ENCODE measurements at regions not wholly inside any gene's neighbourhood (a gene's known extent, or its start where the extent isn't known, plus 50 kb on each side); places are given as distances from the start of the nearest gene placed in this dataset.

- TF ChIP-seq CTCF (IDR thresholded peaks at IDR 0.05; ENCODE audit: low read depth, low read length) (no peak), EZH2phosphoT487 (IDR thresholded peaks at IDR 0.05; ENCODE audit: low read depth) (no peak)
Measured at GRCh38 chr4:124953061-124953460, 240.5 kb upstream of the ANKRD50 start.

Data from OCI-LY3 (cell line).